Activated CD4-positive, CD25-positive, alpha-beta regulatory T cell treated with anti-CD3 and anti-CD28 coated beads, Interleukin-2, amount 50 U/mL, for 24 hours (primary cell): ENCODE measurements at regions not wholly inside any gene's neighbourhood (a gene's known extent, or its start where the extent isn't known, plus 50 kb on each side); places are given as distances from the start of the nearest gene placed in this dataset.
A peak's percentile ranks its signal among the peaks of the same experiment; 100 is the strongest.
"Not testable (repeated sequence)": the region's sequence is repeated elsewhere in the genome, so short reads cannot be mapped to it uniquely, and the experiment has no call there.

Source experiments
- ATAC-seq, 2 donors: fragments of 150-1000 bp; cut with Tn5 transposase; one replicate each; pipeline ENCODE4 v1.10.0; 2021; ENCODE audit warnings: mild to moderate bottlenecking in 1 of 2, moderate library complexity in 1 of 2

DNA sequence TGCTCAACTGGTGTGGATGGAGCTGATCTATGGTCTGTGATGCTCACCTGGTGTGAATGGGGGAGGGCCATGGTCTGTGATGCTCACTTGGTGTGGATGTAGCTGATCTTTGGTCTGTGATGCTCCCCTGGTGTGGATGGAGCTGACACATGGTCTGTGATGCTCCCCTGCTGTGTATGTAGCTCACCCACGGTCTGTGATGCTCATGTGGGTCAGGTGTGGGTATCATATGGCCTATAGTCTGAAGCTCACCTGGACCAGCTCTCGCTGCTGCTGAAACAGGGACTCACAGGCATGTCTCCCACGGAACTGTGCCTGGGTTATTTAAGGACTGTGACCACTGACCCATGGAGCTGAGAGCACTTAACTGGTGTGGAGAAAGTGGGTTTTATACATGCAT lies 109.7 kb downstream of the CRLF2 start:
- ATAC-seq = no peak

DNA sequence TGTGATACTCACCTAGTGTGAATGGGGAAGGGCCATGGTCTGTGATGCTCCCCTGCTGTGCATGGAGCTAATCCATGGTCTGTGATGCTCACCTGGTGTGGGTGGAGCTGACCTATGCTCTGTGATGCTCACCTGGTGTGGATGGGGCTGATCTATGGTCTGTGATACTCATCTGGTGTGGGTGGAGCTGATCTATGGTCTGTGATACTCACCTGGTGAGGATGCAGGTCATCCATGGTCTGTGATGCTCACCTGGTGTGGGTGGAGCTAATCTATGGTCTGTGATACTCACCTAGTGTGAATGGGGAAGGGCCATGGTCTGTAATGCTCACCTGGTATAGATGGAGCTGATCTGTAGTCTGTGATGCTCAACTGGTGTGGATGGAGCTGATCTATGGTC lies 110.2 kb downstream of the CRLF2 start:
- not testable (repeated sequence) for ATAC-seq

DNA sequence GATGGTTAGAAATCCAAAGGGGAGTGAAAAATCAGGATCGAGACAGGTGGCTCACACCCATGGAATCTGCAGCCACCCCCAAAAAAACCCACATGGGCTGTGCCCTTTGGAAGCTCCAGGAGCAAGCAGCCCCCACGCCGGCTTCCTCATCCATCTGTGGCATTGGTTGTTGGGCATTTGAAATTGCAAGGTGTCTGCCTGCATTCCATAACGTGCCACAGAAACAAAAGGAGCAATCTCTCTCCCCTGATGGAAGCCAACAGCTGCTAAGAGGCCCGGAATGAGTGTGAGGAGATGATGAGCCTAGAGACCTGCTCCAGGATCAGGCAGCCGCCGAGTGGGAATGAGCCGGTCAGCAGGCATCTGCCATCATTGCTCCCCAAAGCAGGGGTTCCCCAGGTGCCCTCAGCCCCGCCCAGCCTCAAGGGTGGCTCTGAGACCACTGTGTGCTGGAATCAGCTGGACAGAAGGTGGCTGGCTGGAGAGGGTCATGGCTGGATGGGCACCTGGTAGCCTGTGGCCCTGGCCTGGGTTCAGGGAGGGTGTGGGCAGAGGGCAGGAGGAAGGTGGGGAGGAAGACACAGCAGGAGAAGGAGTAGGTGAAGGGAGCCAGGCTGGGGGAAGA lies 113.2 kb downstream of the CRLF2 start:
- ATAC-seq = no peak

DNA sequence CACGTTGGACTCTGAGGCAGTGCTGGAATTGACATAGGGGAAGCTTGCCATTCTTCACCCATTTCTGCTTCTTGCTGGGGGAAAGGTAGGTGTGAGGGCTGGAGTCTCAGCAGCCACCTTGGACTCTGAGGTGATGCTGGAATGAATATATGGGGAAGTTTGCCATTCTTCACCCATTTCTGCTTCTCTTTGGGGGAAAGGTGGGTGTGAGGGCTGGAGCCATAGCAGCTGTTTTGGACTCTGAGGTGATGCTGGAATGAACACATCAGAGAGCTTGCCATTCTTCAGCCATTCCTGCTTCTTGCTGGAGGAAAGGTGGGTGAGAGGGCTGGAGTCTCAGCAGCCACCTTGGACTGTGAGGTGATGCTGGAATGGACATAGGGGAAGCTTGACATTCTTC lies 115.1 kb downstream of the CRLF2 start:
- no peak for ATAC-seq

DNA sequence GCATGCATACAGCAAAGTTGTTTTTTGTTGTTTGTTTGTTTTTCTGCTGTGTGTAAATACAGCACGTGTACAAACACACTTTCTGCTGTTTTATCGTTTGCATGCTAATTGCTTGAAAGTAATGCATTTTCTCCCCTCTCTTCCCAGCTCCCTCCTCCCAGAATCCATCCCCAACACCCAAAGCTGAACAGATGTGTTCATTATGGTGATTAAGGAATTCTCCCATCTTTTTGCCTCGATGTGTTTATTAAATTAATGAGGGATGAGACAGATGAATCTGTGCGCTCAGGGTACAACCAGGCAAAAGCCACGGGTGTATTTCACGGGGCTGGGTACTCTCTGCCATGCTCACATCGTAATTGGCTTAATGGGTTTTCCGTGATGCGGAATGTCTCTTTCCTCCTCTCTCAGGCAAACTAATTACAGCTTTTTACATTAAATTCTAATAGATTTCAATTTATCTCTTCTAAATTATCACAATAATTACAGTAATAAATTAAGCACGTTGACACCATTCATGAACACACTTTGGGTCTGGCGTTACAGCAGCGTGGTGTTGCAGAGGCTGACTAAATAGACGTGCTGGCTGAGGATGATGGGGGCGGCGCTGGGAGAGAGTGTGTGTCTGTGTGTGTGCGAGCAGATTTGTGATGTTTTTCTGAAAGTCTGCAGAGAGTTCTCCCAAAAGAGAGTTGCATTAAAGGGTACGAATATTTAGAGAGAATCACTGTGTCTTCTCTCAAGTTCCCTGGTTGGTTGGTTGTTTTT lies 117.7 kb downstream of the CRLF2 start:
- ATAC-seq = no peak

DNA sequence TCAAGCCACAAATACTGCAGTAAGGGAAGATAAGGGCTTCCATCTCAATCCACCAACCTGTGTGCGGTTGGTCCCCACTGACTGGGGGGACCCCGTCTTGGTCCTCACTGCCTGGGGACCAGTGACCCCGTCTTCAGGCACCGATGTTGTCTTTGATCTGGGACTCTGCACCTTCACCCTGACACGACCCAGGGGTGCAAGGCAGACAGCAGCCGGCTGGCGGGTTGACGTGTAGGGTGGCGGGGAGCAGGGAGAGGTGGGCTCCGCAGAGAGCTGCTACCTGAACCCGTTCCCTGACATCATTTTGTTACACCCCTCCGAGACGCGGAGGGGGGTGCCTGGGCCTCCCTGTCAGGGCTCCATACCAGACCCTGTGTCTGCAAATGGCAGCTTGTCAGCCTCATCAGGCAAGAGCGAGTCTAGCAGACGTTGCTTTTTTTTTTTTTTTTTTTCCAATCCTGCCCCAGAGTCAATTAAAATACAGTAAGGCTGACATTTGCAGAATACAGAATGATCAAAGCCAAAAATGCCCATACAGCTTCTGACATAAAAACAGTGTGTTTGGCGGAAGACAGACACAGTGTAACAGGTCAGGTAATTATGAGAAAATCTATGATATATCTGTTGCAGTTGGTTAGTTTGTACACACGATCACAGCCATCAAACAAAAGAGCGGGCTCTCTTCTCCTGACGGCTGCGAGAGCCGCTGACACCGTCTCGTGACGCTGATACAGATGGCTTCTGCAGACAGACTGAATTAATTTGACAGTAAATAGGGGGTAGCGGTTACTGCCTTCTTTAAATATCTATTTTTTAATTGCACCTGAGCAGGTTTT lies 118.6 kb downstream of the CRLF2 start:
- peak in 1 of 2 donors; percentile 27 for ATAC-seq

DNA sequence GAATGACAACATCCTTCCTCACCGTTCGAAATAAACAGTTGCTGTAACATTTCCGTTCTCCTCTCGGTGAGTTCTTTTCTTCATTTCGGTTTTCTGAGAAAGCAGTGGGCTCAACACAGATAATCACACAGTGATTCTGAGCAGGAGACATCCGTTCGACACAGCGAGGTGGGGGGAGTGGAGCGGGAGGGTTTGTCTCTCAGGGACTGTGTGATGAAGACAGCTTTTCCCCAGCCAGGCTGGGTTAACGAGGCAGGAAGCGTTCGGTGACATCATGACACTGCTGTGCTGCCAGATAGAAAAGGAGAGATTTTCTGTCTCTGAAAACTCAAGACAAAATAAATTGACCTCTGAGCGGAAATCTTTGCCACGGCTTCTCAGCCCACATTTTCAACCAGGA lies 119.3 kb downstream of the CRLF2 start:
- peak; percentile 60 to 70 for ATAC-seq

DNA sequence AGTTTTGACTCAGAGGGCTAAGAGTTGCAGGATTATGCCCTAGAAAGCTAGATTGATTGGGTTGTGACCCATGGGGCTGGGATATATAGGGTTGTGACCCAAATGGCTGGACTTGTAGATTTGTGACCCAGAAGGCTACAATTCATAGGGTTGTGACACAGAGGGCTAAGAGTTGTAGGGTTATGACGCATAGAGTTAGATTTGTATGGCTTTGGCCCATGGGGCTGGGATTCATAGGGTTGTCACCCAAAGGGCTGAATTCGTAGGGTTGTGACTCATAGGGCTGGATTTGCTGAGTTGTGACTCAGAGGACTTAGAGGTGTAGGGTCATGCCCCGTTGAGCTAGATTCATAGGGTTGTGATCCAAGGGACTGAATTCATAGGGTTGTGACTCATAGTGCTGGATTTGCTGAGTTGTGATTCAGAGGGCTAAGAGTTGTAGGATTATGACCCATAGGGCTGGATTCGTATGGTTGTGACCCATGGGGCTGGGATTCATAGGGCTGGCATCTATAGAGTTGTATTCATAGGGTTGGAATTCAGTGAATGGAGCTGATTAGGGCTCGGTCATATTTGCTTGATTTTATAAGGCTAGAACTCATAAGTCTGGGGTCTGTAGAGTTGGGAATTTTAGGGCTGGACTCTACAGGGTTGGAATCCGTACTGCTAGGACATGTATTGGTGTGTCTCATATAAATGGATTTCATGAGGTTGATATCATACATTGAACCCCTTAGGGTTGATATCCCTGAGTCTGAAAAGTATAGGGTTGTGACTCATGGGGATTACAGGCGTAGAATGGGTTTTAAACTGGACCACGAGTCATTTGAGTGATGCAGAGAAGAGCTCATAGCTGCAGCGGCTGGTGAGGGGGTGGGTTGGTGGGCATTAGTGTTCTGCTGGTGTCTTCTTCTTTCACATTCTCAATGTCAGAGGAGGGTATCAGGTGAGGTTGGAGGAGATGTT lies 125.7 kb downstream of the CRLF2 start:
- ATAC-seq = peak; percentile 17 to 21

DNA sequence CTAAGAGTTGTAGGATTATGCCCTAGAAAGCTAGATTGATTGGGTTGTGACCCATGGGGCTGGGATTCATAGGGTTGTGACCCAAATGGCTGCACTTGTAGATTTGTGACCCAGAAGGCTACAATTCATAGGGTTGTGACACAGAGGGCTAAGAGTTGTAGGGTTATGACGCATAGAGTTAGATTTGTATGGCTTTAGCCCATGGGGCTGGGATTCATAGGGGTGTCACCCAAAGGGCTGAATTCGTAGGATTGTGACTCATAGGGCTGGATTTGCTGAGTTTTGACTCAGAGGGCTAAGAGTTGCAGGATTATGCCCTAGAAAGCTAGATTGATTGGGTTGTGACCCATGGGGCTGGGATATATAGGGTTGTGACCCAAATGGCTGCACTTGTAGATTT lies 126.6 kb downstream of the CRLF2 start:
- ATAC-seq = not testable (repeated sequence)

DNA sequence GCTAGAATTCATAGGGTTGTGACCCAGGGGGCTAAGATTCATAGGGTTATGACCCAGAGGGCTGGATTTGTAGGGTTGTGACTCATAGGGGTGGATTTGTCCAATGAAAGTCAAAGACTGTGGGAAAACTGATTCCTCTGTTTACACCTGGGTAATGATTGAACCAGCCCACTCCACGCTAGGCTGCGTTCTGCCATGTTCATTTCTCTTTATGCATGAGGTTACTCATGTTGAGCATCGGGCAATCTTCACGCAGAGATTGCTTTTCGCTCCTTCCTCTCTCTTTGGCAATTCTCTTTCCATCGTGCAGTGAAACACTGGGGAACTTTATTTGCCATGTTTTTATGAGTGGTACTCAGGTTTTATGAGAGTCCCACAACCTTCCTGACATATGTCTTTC lies 127.8 kb downstream of the CRLF2 start:
- ATAC-seq = no peak

DNA sequence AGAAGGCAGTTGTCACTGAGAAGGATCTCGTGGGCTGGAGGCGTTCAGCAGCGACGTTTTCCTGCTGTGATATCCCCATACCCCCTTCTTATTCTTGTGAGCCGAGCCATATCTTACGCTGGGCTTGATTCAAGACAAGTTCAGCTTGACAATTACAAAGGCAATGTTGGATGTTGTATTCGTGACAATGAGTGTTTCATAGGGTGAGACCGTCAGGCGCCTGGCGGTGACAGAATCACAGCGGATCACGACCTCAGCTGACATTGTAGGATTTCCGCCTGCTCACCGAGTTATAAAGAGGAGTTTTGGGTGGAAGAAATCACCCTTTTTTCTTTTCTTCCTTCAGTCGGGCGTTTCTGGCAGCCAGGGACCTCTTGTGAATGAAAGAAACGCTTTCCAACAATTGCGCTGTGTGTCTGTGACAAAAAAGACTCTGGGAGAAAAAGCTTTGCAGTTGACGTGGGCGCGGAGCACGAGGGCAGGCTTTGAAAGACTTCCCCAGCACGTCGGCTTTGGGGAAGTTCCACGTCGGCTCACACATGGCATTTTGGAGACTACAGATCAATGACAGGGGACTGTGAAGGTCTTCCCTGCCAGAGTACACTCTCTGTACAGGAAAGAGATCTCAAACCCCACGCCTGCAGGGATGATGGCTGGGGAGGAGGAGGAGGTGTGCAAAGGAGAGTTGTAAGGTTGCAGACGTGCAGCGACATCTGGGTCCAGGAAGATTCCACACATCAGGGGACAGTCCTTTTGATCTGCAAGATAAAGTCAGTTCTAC lies 135.4 kb downstream of the CRLF2 start:
- ATAC-seq = no peak

DNA sequence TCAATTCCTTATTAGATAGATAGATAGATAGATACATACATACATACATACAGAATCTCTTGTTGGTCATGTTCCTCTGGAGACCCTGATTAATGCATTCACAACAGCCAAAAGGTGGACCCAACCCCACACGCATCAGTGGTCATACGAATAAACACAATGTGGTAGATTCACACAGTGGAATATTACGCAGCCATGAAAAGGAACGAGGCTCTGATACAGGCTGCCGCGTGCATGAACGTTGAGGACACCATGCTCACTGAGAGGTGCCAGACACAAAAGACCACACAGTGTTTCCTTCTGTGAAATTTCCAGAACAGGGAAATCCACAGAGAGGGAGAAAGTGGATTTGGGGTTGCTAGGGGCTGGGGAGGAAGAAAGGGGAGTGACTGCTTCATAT lies 136.7 kb downstream of the CRLF2 start:
- no peak for ATAC-seq

DNA sequence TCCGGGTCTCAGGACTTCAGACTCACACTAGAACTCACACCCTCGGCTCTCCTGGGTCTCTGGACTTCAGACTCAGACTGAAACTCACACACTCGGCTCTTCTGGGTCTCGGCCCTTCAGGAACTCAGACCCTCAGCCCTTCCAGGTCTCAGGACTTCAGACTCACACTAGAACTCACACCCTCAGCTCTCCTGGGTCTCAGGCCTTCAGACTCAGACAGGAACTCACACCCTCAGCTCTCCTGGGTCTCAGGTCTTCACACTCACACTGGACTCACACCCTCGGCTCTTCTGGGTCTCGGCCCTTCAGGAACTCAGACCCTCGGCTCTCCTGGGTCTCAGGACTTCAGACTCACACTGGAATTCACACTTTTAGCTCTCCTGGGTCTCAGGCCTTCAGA lies 137.3 kb downstream of the CRLF2 start:
- ATAC-seq = no peak

DNA sequence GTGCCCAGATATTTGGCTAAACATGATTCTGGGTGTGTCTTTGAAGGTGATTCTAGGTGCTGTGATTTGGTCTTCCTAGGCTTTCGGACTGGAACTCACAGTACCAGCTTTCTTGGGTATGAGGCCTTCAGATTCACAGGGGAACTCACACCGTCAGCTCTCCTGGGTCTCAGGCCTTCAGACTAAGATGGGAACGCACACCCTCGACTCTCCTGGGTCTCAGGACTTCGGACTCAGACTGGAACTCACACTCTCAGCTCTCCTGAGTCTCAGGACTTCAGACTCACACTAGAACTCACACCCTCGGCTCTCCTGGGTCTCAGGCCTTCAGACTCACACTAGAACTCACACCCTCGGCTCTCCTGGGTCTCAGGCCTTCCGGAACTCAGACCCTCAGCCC lies 137.7 kb downstream of the CRLF2 start:
- no peak for ATAC-seq

DNA sequence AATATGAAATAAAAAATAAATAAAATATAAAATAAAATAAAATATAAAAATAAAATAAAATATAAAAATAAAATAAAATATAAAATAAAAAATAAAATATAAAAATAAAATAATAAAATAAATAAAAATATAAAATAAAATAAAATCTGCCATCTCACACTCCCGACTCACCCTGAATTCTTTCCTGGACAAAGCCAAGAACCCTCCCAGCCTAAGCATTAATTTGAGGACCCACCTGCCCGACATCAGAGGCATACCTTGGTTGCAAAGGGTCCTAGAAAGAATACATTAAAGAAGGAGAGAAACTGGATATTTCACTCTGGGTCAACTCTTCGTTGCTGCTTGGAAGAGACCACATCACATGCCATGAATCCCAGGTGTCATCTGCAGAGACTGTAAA lies 138.3 kb downstream of the CRLF2 start:
- no peak for ATAC-seq

DNA sequence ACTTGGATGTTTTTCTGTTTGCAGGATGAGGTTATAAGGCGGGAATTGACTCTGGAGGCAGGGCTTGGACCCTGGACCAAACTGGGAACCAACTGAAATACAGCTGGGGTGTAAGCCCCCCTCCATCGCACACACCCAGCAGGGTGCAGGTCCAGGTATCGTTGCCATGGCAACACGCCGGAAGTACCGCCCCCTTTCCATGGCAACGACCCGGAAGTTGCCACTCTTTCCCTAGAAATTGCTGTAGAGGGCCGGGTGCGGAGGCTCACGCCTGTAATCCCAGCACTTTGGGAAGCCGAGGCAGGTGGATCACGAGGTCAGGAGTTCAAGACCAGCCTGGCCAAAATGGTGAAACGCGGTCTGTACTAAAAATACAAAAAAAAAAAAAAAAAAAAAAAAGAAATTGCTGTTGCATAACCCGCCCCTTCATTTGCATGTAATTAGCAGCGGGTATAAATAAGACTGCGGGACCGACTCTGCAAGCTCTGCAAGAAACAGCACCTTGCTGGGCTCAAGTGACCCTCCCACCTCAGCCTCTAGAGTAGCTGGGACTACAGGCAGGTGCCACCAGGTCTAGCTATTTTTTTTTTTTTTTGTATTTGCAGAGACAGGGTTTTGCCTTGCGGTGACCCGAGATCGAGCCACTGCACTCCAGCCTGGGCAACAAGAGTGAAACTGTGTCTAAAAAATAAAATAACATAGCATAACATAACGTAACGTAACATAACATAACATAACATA lies 139.6 kb downstream of the CRLF2 start:
- ATAC-seq = no peak

DNA sequence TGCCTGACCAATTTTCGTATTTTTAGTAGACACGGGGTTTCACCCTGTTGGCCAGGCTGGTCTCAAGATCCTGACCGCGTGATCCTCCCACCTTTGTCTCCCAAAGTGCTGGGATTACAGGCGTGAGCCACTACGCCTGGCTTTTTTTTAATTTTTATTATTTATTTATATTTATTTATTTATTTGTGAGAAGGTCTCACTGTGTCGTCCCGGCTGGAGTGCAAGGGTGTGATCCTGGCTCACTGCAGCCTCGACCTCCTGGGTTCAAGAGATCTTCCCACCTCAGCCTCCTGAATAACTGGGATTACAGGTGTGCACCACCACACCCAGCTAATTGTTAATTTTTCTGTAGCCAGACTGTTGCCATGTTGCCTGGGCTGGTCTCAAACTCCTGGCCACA lies 141.1 kb downstream of the CRLF2 start:
- no peak for ATAC-seq

DNA sequence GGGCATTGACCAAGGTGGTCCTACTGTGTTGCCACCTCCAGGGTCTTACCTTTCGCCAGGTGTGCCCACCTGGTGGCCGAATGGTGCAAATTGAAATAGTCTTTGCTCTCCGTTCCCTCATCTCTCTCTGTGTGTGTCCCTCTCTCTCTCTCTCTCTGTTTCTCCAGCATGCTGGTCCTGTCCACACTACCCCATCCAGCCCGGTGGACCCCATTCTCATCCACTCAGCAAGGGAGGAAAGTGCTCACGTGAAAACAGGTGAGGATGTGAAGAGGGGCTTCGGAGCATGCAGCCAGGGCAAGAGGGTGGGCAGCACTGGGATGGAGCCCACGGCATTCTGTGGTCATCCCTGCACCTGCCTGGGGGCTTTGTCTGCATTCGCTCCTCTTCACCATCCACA lies 150.1 kb downstream of the CRLF2 start:
- ATAC-seq = no peak

DNA sequence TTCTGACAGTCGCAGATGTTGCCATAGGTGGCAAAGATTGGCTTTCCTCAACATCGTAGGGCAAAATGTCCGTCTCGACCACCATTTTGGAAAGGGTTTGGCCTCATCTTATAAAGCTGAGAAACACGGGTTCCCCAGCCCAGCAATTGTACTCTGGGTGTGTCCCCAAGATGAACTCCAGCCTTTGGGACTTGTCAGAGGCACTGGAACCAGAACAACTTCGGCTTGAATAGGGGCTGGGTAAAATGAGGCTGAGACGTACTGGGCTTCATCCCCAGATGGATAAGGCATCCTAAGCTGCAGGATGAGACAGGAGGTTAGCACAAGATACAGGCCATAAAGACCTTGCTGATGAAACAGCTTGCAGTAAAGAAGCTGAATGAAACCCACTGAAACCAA lies 151.9 kb downstream of the CRLF2 start:
- no peak for ATAC-seq

DNA sequence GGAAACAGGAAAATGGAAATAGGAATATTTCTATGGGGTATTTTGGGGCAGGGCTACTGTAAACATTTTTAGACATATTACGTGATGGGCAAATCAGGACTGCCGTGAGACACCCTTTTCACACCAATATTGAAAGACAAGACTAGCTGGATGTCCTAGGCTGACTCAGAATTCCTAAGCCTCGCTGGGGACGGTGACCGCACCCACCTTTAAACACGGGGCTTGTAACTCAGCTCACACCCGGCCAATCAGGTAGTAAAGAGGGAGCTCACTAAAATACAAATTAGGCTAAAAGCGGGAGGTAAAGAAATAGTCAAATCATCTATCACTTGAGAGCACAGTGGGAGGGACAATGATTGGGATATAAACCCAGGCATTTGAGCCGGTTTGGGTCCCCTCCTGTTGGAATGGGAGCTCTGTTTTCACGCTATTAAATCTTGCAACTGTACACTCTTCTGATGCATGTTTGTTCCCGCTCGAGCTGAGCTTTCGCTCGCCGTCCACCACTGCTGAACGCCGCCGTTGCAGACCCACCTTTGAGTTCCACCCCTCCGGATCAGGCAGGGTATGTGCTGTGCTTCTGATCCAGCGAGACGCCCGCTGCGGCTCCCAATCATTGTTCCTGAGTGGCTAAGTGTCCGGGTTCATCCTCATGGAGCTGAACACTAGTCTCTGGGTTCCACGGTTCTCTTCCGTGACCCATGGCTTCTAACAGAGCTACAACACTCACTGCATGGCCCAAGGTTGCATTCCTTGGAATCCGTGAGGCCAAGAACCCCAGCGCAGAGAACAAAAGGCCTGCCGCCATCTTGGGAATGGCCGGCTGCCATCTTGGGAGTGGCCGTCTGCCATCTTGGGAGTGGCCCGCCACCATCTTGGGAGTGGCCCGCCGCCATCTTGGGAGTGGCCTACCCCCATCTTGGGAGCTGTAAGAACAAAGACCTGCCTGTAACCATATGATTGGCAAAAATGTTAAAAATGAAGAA lies 152.6 kb downstream of the CRLF2 start:
- ATAC-seq = no peak
